Sigmoid colon (tissue), 6 donors: ENCODE measurements at regions not wholly inside any gene's neighbourhood (a gene's known extent, or its start where the extent isn't known, plus 50 kb on each side); places are given as distances from the start of the nearest gene placed in this dataset.

Source experiments
- DNase-seq: peaks from one replicate; pipeline ENCODE4 v3.0.0-alpha.2; 2019
- H3K27ac ChIP-seq, 4 donors: fragments of 200-600 bp; sonication (generic); one replicate each; pipeline ENCODE4 v1.5.1; 2016 to 2019; ENCODE audit warnings: mild to moderate bottlenecking in 1 of 4
- H3K27me3 ChIP-seq, 3 donors: fragments of 200-600 bp; sonication (generic); one replicate each; pipeline ENCODE4 v1.5.1; 2019; ENCODE audit warnings: mild to moderate bottlenecking in 1 of 3
- H3K36me3 ChIP-seq, 4 donors: fragments of 200-600 bp; sonication (generic); one replicate each; pipeline ENCODE4 v1.5.1; 2016 to 2019
- H3K4me1 ChIP-seq, 4 donors: fragments of 200-600 bp; sonication (generic); one replicate each; pipeline ENCODE4 v1.5.1; 2017 to 2019
- H3K4me3 ChIP-seq, 4 donors: fragments of 200-600 bp; sonication (generic); one replicate each; pipeline ENCODE4 v1.5.1; 2017 to 2019; ENCODE audit warnings: mild to moderate bottlenecking in 2 of 4, moderate library complexity in 1 of 4
- H3K9me3 ChIP-seq, 4 donors: fragments of 200-600 bp in 3 of 4; sonication (generic) in 3 of 4; one replicate each; pipeline versions ENCODE4 v1.5.1 to v1.6.1; 2013 to 2019
- CTCF ChIP-seq, 4 experiments: fragments of 450-650 bp in 3 of 4; fragments of 200-600 bp in 1 of 4; IDR thresholded peaks; one replicate each; pipeline ENCODE4 v1.5.1; 2016 to 2019; ENCODE audit warnings: antibody characterized with exemption in 4 of 4, mild to moderate bottlenecking in 3 of 4, moderate library complexity in 2 of 4
- EP300 ChIP-seq, 4 donors: sonication (generic); formaldehyde crosslinking; IDR thresholded peaks; one replicate each; pipeline ENCODE4 v1.6.1; 2017; ENCODE audit warnings: antibody characterized with exemption in 4 of 4
- POLR2A ChIP-seq, 2 donors: fragments of 450-650 bp; IDR thresholded peaks; one replicate each; pipeline ENCODE4 v1.6.1; 2016; ENCODE audit warnings: antibody characterized with exemption in 2 of 2, mild to moderate bottlenecking in 2 of 2, moderate library complexity in 2 of 2
- POLR2AphosphoS5 ChIP-seq, 4 donors: sonication (generic); formaldehyde crosslinking; IDR thresholded peaks; one replicate each; pipeline ENCODE4 v1.6.1; 2017; ENCODE audit warnings: antibody characterized with exemption in 4 of 4
- WGBS, 2 donors: extraction: QIAGEN DNeasy Blood & Tissue Kit; methylation state at CpG; one replicate each; pipeline ENCODE4 v1.1.7; 2013; 5-methylcytosine and 5-hydroxymethylcytosine counted together
- intact Hi-C: fragments of 100-400 bp; cut with DNase I; formaldehyde crosslinking; loops from one replicate; pipeline ENCODE4 v1.15.1; 2023
- donor health status: healthy with polysubstance abuse.
- donor health status: healthy.

DNA sequence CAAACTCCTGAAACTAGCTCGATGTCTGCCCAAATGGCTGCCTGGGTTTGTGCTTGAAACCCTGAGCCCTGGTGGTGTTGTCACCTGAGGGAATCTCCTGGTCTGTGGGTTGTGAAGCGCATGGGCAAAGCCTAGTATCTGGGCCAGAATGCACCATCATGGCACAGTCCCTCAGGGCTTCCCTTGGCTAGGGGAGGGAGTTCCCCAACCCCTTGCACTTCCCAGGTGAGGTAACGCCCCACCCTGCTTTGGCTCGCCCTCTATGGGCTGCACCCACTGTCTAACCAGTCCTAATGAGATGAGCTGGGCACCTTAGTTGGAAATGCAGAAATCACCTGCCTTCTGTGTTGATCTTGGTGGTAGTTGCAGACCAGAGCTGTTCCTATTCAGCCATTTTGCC, 152.9 kb upstream of the MAP3K7 start:
- DNase-seq: no peak
- intact Hi-C loops: no loop called here
- H3K27me3 ChIP-seq: no peaks in the 10 kb centered on the region

GRCh38 chr6:90739339-90739738, 152.5 kb upstream of the MAP3K7 start:
- intact Hi-C loops: no loop called here
- no peak for DNase-seq
- Histone ChIP-seq H3K9me3 (no peaks in the 10 kb centered on the region), H3K27me3 (no peaks in the 10 kb centered on the region), H3K4me3 (no peak overlapping the region), H3K27ac (no peak overlapping the region), H3K4me1 (no peaks in the 10 kb centered on the region), H3K36me3 (no peaks in the 10 kb centered on the region)
- no peak for TF ChIP-seq POLR2AphosphoS5 (IDR thresholded peaks at IDR 0.05)
- TF ChIP-seq POLR2A (IDR thresholded peaks at IDR 0.05): no peak
- TF ChIP-seq CTCF (IDR thresholded peaks at IDR 0.05): no peak
- TF ChIP-seq EP300 (IDR thresholded peaks at IDR 0.05): no peak
- 45 to 67% methylated on average over 7 of the region's 7 CpGs for WGBS, 2 donors

More for the DNA sequence above, 152.9 kb upstream of the MAP3K7 start:
- WGBS, 2 donors: 46 to 49% methylated on average over 4 of the region's 4 CpGs
- H3K4me1 ChIP-seq: no peaks in the 10 kb centered on the region
- TF ChIP-seq POLR2A (IDR thresholded peaks at IDR 0.05) (no peak), POLR2AphosphoS5 (IDR thresholded peaks at IDR 0.05) (no peak), CTCF (IDR thresholded peaks at IDR 0.05) (no peak), EP300 (IDR thresholded peaks at IDR 0.05) (no peak)
- no peak overlapping the region for H3K4me3 ChIP-seq
- no peak overlapping the region for H3K27ac ChIP-seq
- no peaks in the 10 kb centered on the region for H3K9me3 ChIP-seq
- H3K36me3 ChIP-seq: no peaks in the 10 kb centered on the region

DNA sequence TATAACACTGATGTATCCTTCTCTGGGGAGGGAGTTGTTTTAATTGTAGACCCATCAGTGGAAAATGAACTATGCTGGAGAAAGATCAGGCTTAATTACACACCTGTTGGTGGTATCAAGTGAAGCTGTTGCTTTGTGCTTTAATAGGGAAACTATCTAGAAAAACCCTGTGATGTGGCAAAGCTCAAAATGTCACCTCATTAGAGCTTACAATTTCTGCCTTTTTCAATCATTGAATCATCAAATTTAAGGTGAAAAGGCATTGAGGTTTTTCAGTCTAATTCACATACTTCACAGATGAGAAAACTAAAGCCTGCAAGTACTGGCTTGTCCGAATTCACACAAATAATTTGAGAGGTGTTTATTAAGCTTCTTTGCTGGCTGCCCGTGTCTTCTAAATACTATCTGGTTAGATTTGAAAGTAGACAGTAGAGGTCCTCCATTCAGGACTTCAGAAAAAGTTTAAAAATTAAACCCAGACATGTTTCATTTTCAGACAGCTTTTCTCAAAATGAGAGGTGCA, 143.3 kb upstream of the MAP3K7 start:
- Histone ChIP-seq H3K4me1 (no peaks in the 10 kb centered on the region), H3K27me3 (no peaks in the 10 kb centered on the region), H3K27ac (no peak overlapping the region), H3K4me3 (no peak overlapping the region), H3K9me3 (no peaks in the 10 kb centered on the region), H3K36me3 (no peaks in the 10 kb centered on the region)
- no peak for DNase-seq
- WGBS, 2 donors: 70 to 81% methylated on average over 2 of the region's 2 CpGs
- intact Hi-C loops: no loop called here
- TF ChIP-seq POLR2A (IDR thresholded peaks at IDR 0.05) (no peak), POLR2AphosphoS5 (IDR thresholded peaks at IDR 0.05) (no peak), CTCF (IDR thresholded peaks at IDR 0.05) (no peak), EP300 (IDR thresholded peaks at IDR 0.05) (no peak)

GRCh38 chr6:90729057-90729456, 142.2 kb upstream of the MAP3K7 start:
- H3K27me3 ChIP-seq: no peaks in the 10 kb centered on the region
- WGBS, 2 donors: 74 to 77% methylated on average over 2 of the region's 2 CpGs

More at GRCh38 chr6:90729057-90729456, 142.2 kb upstream of the MAP3K7 start:
- no peak for DNase-seq
- Histone ChIP-seq H3K36me3 (no peaks in the 10 kb centered on the region), H3K4me1 (no peaks in the 10 kb centered on the region), H3K9me3 (no peaks in the 10 kb centered on the region), H3K27ac (no peak overlapping the region), H3K4me3 (no peak overlapping the region)
- TF ChIP-seq EP300 (IDR thresholded peaks at IDR 0.05) (no peak), CTCF (IDR thresholded peaks at IDR 0.05) (no peak), POLR2A (IDR thresholded peaks at IDR 0.05) (no peak), POLR2AphosphoS5 (IDR thresholded peaks at IDR 0.05) (no peak)
- intact Hi-C loops: no loop called here
